GM21825 (cell line): ENCODE measurements at regions not wholly inside any gene's neighbourhood (a gene's known extent, or its start where the extent isn't known, plus 50 kb on each side); places are given as distances from the start of the nearest gene placed in this dataset.
"Not testable (repeated sequence)": the region's sequence is repeated elsewhere in the genome, so short reads cannot be mapped to it uniquely, and the experiment has no call there.

Source experiments
- ATAC-seq: cut with Tn5 transposase; IDR thresholded peaks from one replicate; pipeline ENCODE4 v1.9.1; 2021; ENCODE audit warnings: mild to moderate bottlenecking, moderate library complexity; ENCODE audit not compliant: unreplicated experiment

GRCh38 chr5:32916648-32917047 lies 205.5 kb downstream of the NPR3 start:
- ATAC-seq = no peak

- ATAC-seq = no peak
Measured at GRCh38 chr5:32928761-32929160, 217.6 kb downstream of the NPR3 start.

GRCh38 chr5:32931438-32931837 lies 220.3 kb downstream of the NPR3 start:
- ATAC-seq = not testable (repeated sequence)

- no peak for ATAC-seq
Measured at GRCh38 chr5:32932241-32932935, 221.3 kb downstream of the NPR3 start.

- no peak for ATAC-seq
Measured at GRCh38 chr5:32933692-32934091, 222.6 kb downstream of the NPR3 start.

GRCh38 chr5:32934529-32934928 lies 223.4 kb downstream of the NPR3 start:
- no peak for ATAC-seq

GRCh38 chr5:32935283-32935682 lies 224.2 kb downstream of the NPR3 start:
- no peak for ATAC-seq

- ATAC-seq = no peak
Measured at GRCh38 chr5:32936329-32936728, 225.2 kb downstream of the NPR3 start.

- no peak for ATAC-seq
Measured at GRCh38 chr5:32942225-32942989, 231.3 kb downstream of the NPR3 start.

- no peak for ATAC-seq
Measured at GRCh38 chr5:32949286-32949970, 238.3 kb downstream of the NPR3 start.

GRCh38 chr5:32951003-32951402 lies 239.9 kb downstream of the NPR3 start:
- ATAC-seq = no peak

GRCh38 chr5:32951878-32952277 lies 240.8 kb downstream of the NPR3 start:
- no peak for ATAC-seq

- ATAC-seq = not testable (repeated sequence)
Measured at GRCh38 chr5:32952421-32952820, 241.3 kb downstream of the NPR3 start.

- ATAC-seq = no peak
Measured at GRCh38 chr5:32953694-32954093, 242.6 kb downstream of the NPR3 start.

GRCh38 chr5:32955814-32956213 lies 244.7 kb downstream of the NPR3 start:
- no peak for ATAC-seq

- no peak for ATAC-seq
Measured at GRCh38 chr5:32960340-32961058, 249.4 kb downstream of the NPR3 start.

GRCh38 chr5:32961059-32961415 lies 249.9 kb downstream of the NPR3 start:
- ATAC-seq = no peak

- no peak for ATAC-seq
Measured at GRCh38 chr5:32964261-32964660, 253.1 kb downstream of the NPR3 start.

- ATAC-seq = no peak
Measured at GRCh38 chr5:32973646-32974045, 262.5 kb downstream of the NPR3 start.

GRCh38 chr5:32975656-32976375 lies 264.7 kb downstream of the NPR3 start:
- no peak for ATAC-seq

GRCh38 chr5:32981061-32981460 lies 269.9 kb downstream of the NPR3 start:
- no peak for ATAC-seq
